ENCODE measurements at regions not wholly inside any gene's neighbourhood (a gene's known extent, or its start where the extent isn't known, plus 50 kb on each side); places are given as distances from the start of the nearest gene placed in this dataset.

GRCh38 chr6:23441808-23442461 lies 684.1 kb upstream of the NRSN1 start:
- Histone ChIP-seq H3K9me3 (ENCODE audit: low read length) (no peaks in the 10 kb centered on the region), H3K4me1 (ENCODE audit: insufficient read depth, low read length) (peaks cover 9% of the 10 kb centered on the region), H3K36me3 (ENCODE audit: insufficient read depth, low read length) (no peaks in the 10 kb centered on the region), H3K4me3 (ENCODE audit: low read depth in 1 of 2, low read length in 2 of 2) (no peak overlapping the region), H3K9ac (ENCODE audit: low read length) (no peak overlapping the region), H3K27me3 (ENCODE audit: control insufficient read depth in 1 of 2, insufficient read depth in 2 of 2, low read length in 2 of 2) (no peaks in the 10 kb centered on the region), H3K27ac (ENCODE audit: low read depth, low read length) (no peak overlapping the region)

GRCh38 chr6:23445157-23445710 lies 680.8 kb upstream of the NRSN1 start:
- Histone ChIP-seq H3K4me1 (ENCODE audit: insufficient read depth, low read length) (peaks cover 9% of the 10 kb centered on the region), H3K9ac (ENCODE audit: low read length) (no peak overlapping the region), H3K4me3 (ENCODE audit: low read depth in 1 of 2, low read length in 2 of 2) (no peak overlapping the region), H3K27me3 (ENCODE audit: control insufficient read depth in 1 of 2, insufficient read depth in 2 of 2, low read length in 2 of 2) (no peaks in the 10 kb centered on the region), H3K27ac (ENCODE audit: low read depth, low read length) (no peak overlapping the region), H3K36me3 (ENCODE audit: insufficient read depth, low read length) (no peaks in the 10 kb centered on the region), H3K9me3 (ENCODE audit: low read length) (no peaks in the 10 kb centered on the region)

- no peaks in the 10 kb centered on the region for H3K9me3 ChIP-seq (ENCODE audit: low read length)
- no peak overlapping the region for H3K9ac ChIP-seq (ENCODE audit: low read length)
- no peaks in the 10 kb centered on the region for H3K27me3 ChIP-seq (ENCODE audit: control insufficient read depth in 1 of 2, insufficient read depth in 2 of 2, low read length in 2 of 2)
- no peaks in the 10 kb centered on the region for H3K36me3 ChIP-seq (ENCODE audit: insufficient read depth, low read length)
- no peak overlapping the region for H3K27ac ChIP-seq (ENCODE audit: low read depth, low read length)
- peaks cover 9% of the 10 kb centered on the region for H3K4me1 ChIP-seq (ENCODE audit: insufficient read depth, low read length)
- no peak overlapping the region for H3K4me3 ChIP-seq (ENCODE audit: low read depth in 1 of 2, low read length in 2 of 2)
Measured at GRCh38 chr6:23446469-23446967, 679.5 kb upstream of the NRSN1 start.

GRCh38 chr6:23447731-23448130 lies 678.3 kb upstream of the NRSN1 start:
- no peaks in the 10 kb centered on the region for H3K9me3 ChIP-seq (ENCODE audit: low read length)
- H3K27me3 ChIP-seq (ENCODE audit: control insufficient read depth in 1 of 2, insufficient read depth in 2 of 2, low read length in 2 of 2) = no peaks in the 10 kb centered on the region
- H3K4me3 ChIP-seq (ENCODE audit: low read depth in 1 of 2, low read length in 2 of 2) = no peak overlapping the region

GRCh38 chr6:23448281-23448680 lies 677.7 kb upstream of the NRSN1 start:
- Histone ChIP-seq H3K4me3 (ENCODE audit: low read depth in 1 of 2, low read length in 2 of 2) (no peak overlapping the region), H3K27me3 (ENCODE audit: control insufficient read depth in 1 of 2, insufficient read depth in 2 of 2, low read length in 2 of 2) (no peaks in the 10 kb centered on the region), H3K9me3 (ENCODE audit: low read length) (no peaks in the 10 kb centered on the region), H3K36me3 (ENCODE audit: insufficient read depth, low read length) (no peaks in the 10 kb centered on the region), H3K27ac (ENCODE audit: low read depth, low read length) (no peak overlapping the region), H3K4me1 (ENCODE audit: insufficient read depth, low read length) (peaks cover 9% of the 10 kb centered on the region), H3K9ac (ENCODE audit: low read length) (no peak overlapping the region)

More at GRCh38 chr6:23447731-23448130, 678.3 kb upstream of the NRSN1 start:
- Histone ChIP-seq H3K4me1 (ENCODE audit: insufficient read depth, low read length) (peaks cover 9% of the 10 kb centered on the region), H3K9ac (ENCODE audit: low read length) (no peak overlapping the region), H3K36me3 (ENCODE audit: insufficient read depth, low read length) (no peaks in the 10 kb centered on the region), H3K27ac (ENCODE audit: low read depth, low read length) (no peak overlapping the region)

GRCh38 chr6:23454080-23454976 lies 671.7 kb upstream of the NRSN1 start:
- H3K36me3 ChIP-seq (ENCODE audit: insufficient read depth, low read length) = no peaks in the 10 kb centered on the region
- H3K4me1 ChIP-seq (ENCODE audit: insufficient read depth, low read length) = no peaks in the 10 kb centered on the region
- H3K9me3 ChIP-seq (ENCODE audit: low read length) = no peaks in the 10 kb centered on the region
- H3K9ac ChIP-seq (ENCODE audit: low read length) = no peak overlapping the region
- no peak overlapping the region for H3K27ac ChIP-seq (ENCODE audit: low read depth, low read length)
- H3K27me3 ChIP-seq (ENCODE audit: control insufficient read depth in 1 of 2, insufficient read depth in 2 of 2, low read length in 2 of 2) = no peaks in the 10 kb centered on the region
- no peak overlapping the region for H3K4me3 ChIP-seq (ENCODE audit: low read depth in 1 of 2, low read length in 2 of 2)

- H3K27ac ChIP-seq (ENCODE audit: low read depth, low read length) = no peak overlapping the region
- no peaks in the 10 kb centered on the region for H3K36me3 ChIP-seq (ENCODE audit: insufficient read depth, low read length)
- no peaks in the 10 kb centered on the region for H3K27me3 ChIP-seq (ENCODE audit: control insufficient read depth in 1 of 2, insufficient read depth in 2 of 2, low read length in 2 of 2)
- no peak overlapping the region for H3K4me3 ChIP-seq (ENCODE audit: low read depth in 1 of 2, low read length in 2 of 2)
- no peak overlapping the region for H3K9ac ChIP-seq (ENCODE audit: low read length)
- no peaks in the 10 kb centered on the region for H3K4me1 ChIP-seq (ENCODE audit: insufficient read depth, low read length)
- no peaks in the 10 kb centered on the region for H3K9me3 ChIP-seq (ENCODE audit: low read length)
Measured at GRCh38 chr6:23455754-23456153, 670.3 kb upstream of the NRSN1 start.

- Histone ChIP-seq H3K27ac (ENCODE audit: low read depth, low read length) (no peak overlapping the region), H3K9ac (ENCODE audit: low read length) (no peak overlapping the region), H3K4me1 (ENCODE audit: insufficient read depth, low read length) (no peaks in the 10 kb centered on the region), H3K27me3 (ENCODE audit: control insufficient read depth in 1 of 2, insufficient read depth in 2 of 2, low read length in 2 of 2) (no peaks in the 10 kb centered on the region), H3K4me3 (ENCODE audit: low read depth in 1 of 2, low read length in 2 of 2) (no peak overlapping the region), H3K9me3 (ENCODE audit: low read length) (no peaks in the 10 kb centered on the region), H3K36me3 (ENCODE audit: insufficient read depth, low read length) (no peaks in the 10 kb centered on the region)
Measured at GRCh38 chr6:23456396-23456795, 669.6 kb upstream of the NRSN1 start.

GRCh38 chr6:23457321-23457720 lies 668.7 kb upstream of the NRSN1 start:
- no peaks in the 10 kb centered on the region for H3K4me1 ChIP-seq (ENCODE audit: insufficient read depth, low read length)
- H3K4me3 ChIP-seq (ENCODE audit: low read depth in 1 of 2, low read length in 2 of 2) = no peak overlapping the region
- H3K36me3 ChIP-seq (ENCODE audit: insufficient read depth, low read length) = no peaks in the 10 kb centered on the region
- H3K27me3 ChIP-seq (ENCODE audit: control insufficient read depth in 1 of 2, insufficient read depth in 2 of 2, low read length in 2 of 2) = no peaks in the 10 kb centered on the region
- H3K9ac ChIP-seq (ENCODE audit: low read length) = no peak overlapping the region
- no peak overlapping the region for H3K27ac ChIP-seq (ENCODE audit: low read depth, low read length)
- H3K9me3 ChIP-seq (ENCODE audit: low read length) = no peaks in the 10 kb centered on the region

- no peaks in the 10 kb centered on the region for H3K36me3 ChIP-seq (ENCODE audit: insufficient read depth, low read length)
- H3K4me1 ChIP-seq (ENCODE audit: insufficient read depth, low read length) = no peaks in the 10 kb centered on the region
- no peak overlapping the region for H3K27ac ChIP-seq (ENCODE audit: low read depth, low read length)
- H3K9me3 ChIP-seq (ENCODE audit: low read length) = no peaks in the 10 kb centered on the region
- no peak overlapping the region for H3K4me3 ChIP-seq (ENCODE audit: low read depth in 1 of 2, low read length in 2 of 2)
- no peak overlapping the region for H3K9ac ChIP-seq (ENCODE audit: low read length)
- H3K27me3 ChIP-seq (ENCODE audit: control insufficient read depth in 1 of 2, insufficient read depth in 2 of 2, low read length in 2 of 2) = no peaks in the 10 kb centered on the region
Measured at GRCh38 chr6:23465912-23466311, 660.1 kb upstream of the NRSN1 start.

- H3K4me3 ChIP-seq (ENCODE audit: low read depth in 1 of 2, low read length in 2 of 2) = no peak overlapping the region
- H3K9ac ChIP-seq (ENCODE audit: low read length) = no peak overlapping the region
- no peaks in the 10 kb centered on the region for H3K27me3 ChIP-seq (ENCODE audit: control insufficient read depth in 1 of 2, insufficient read depth in 2 of 2, low read length in 2 of 2)
- no peaks in the 10 kb centered on the region for H3K36me3 ChIP-seq (ENCODE audit: insufficient read depth, low read length)
- no peaks in the 10 kb centered on the region for H3K9me3 ChIP-seq (ENCODE audit: low read length)
- H3K4me1 ChIP-seq (ENCODE audit: insufficient read depth, low read length) = no peaks in the 10 kb centered on the region
- no peak overlapping the region for H3K27ac ChIP-seq (ENCODE audit: low read depth, low read length)
Measured at GRCh38 chr6:23477586-23477985, 648.4 kb upstream of the NRSN1 start.

Measured in muscle layer of colon (tissue), 2 donors.